ENCODE measurements at regions not wholly inside any gene's neighbourhood (a gene's known extent, or its start where the extent isn't known, plus 50 kb on each side); places are given as distances from the start of the nearest gene placed in this dataset.

DNA sequence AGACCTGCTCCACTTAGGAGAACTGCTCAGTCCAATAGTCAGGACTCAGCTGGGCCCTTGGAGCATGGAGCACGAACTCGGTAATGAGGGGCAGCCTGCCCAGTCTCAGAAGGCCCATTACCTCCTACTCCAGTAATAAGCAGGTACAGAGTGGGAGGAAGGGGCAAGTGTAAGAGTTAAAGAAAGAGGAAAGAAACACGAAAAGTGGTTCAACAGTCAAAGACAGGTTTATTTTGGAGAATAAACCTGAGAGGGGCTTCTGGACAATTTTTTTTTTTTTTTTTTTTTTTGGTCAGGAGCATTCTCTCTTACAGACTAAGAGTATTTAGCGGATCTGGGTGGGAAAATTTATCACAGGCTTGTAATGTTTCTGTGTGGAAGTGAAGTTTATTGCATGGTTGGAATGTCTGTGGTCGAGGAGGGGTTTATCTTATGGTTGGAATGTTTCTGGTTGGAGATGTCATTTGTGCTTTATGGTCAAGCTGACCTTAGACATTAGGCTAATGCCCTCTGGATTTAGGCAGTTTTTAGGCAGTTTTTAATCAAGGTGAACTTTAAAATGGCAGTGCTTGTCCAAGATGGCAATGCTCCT, 340.1 kb downstream of the BCKDHB start:
- BruUV-seq (replicated peaks), result no TSS peak
- Histone ChIP-seq H3K27ac (ENCODE audit: low read depth, low read length) (no peak overlapping the region), H3K9me3 (ENCODE audit: control insufficient read depth in 1 of 2, insufficient read depth in 1 of 2, low read depth in 1 of 2, low read length in 2 of 2) (no peaks in the 10 kb centered on the region), H3K4me3 (replicated peaks in 1 of 2; ENCODE audit: low read depth in 1 of 2, low read length in 2 of 2) (no peak overlapping the region), H3K9ac (ENCODE audit: low read length) (no peak overlapping the region), H3K27me3 (ENCODE audit: insufficient read depth, low read length) (no peaks in the 10 kb centered on the region), H3K79me2 (ENCODE audit: insufficient read depth, low read length) (no peaks in the 10 kb centered on the region), H3K4me2 (ENCODE audit: low read length) (no peak overlapping the region), H3K9me2 (ENCODE audit: insufficient read depth) (no peaks in the 10 kb centered on the region), H4K20me1 (ENCODE audit: insufficient read depth) (no peaks in the 10 kb centered on the region), H2AFZ (ENCODE audit: low read depth, low read length, poor library complexity, severe bottlenecking) (no peak overlapping the region), H3K36me3 (ENCODE audit: control insufficient read depth in 1 of 2, insufficient read depth in 2 of 2, low read length in 2 of 2) (no peaks in the 10 kb centered on the region), H3K4me1 (ENCODE audit: control insufficient read depth in 1 of 2, insufficient read depth in 2 of 2, low read length in 2 of 2) (no peaks in the 10 kb centered on the region)
- ChIA-PET POLR2A (no interaction called here), CTCF (no interaction called here), RAD21 (ENCODE audit: low non-redundant PET in 1 of 2, low total read pairs in 2 of 2, uncharacterized antibody in 2 of 2, unreplicated experiment in 2 of 2) (no interaction called here)
- intact Hi-C loops (cut with micrococcal nuclease), result no loop called here
- ATAC-seq, result no peak
- no peak for TF ChIP-seq EZH2phosphoT487 (IDR thresholded peaks at IDR 0.05; ENCODE audit: borderline replicate concordance)
- TF ChIP-seq CBX3 (IDR thresholded peaks at IDR 0.05; ENCODE audit: low read depth), result no peak
- no peak for DNase-seq (ENCODE audit: low read depth, low spot score)

DNA sequence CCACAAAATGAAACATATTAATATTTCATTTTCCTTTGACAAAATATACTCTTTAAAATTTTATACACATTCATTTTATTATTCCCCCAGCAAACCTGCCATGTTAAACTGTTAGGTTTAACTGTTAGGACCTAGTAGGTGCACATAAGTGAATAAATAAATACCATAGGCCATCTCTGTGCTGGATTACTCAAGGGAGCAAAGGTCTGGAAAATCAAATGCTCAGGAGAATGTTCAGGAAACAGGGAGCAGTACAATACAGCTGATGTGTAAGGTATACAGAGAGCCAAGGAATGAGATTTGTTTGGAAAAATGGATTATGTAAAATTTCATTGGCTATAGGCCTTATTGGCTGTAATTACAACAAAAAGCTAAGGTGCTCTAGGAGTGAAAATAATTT, 339.3 kb downstream of the BCKDHB start:
- Histone ChIP-seq H3K4me3 (replicated peaks in 1 of 2; ENCODE audit: low read depth in 1 of 2, low read length in 2 of 2) (no peak overlapping the region), H3K27ac (ENCODE audit: low read depth, low read length) (no peak overlapping the region), H3K9ac (ENCODE audit: low read length) (no peak overlapping the region), H3K79me2 (ENCODE audit: insufficient read depth, low read length) (no peaks in the 10 kb centered on the region), H3K27me3 (ENCODE audit: insufficient read depth, low read length) (no peaks in the 10 kb centered on the region), H2AFZ (ENCODE audit: low read depth, low read length, poor library complexity, severe bottlenecking) (no peak overlapping the region), H3K4me2 (ENCODE audit: low read length) (no peak overlapping the region), H3K9me2 (ENCODE audit: insufficient read depth) (no peaks in the 10 kb centered on the region), H3K36me3 (ENCODE audit: control insufficient read depth in 1 of 2, insufficient read depth in 2 of 2, low read length in 2 of 2) (no peaks in the 10 kb centered on the region), H4K20me1 (ENCODE audit: insufficient read depth) (no peaks in the 10 kb centered on the region), H3K4me1 (ENCODE audit: control insufficient read depth in 1 of 2, insufficient read depth in 2 of 2, low read length in 2 of 2) (peaks cover 0 to 5% of the 10 kb centered on the region in 2 experiments; a peak in 2 of 4 replicates), H3K9me3 (ENCODE audit: control insufficient read depth in 1 of 2, insufficient read depth in 1 of 2, low read depth in 1 of 2, low read length in 2 of 2) (no peaks in the 10 kb centered on the region)
- BruUV-seq (replicated peaks), result no TSS peak
- TF ChIP-seq POLR2AphosphoS5 (IDR thresholded peaks at IDR 0.05; ENCODE audit: low read depth, low read length) (no peak), ZNF274 (IDR thresholded peaks at IDR 0.05; ENCODE audit: low read depth, low read length) (no peak), EZH2 (IDR thresholded peaks at IDR 0.05) (no peak), SRF (IDR thresholded peaks at IDR 0.05; ENCODE audit: low read depth) (no peak), EZH2phosphoT487 (IDR thresholded peaks at IDR 0.05; ENCODE audit: borderline replicate concordance) (no peak), JUND (IDR thresholded peaks at IDR 0.05) (no peak), YY1 (IDR thresholded peaks at IDR 0.05; ENCODE audit: extremely low read depth, insufficient replicate concordance, low read depth, low read length) (no peak), EGR1 (IDR thresholded peaks at IDR 0.05; ENCODE audit: low read depth) (no peak), TCF7L2 (IDR thresholded peaks at IDR 0.05; ENCODE audit: borderline replicate concordance, extremely low read depth, insufficient read depth, insufficient read length) (no peak), SIN3A (IDR thresholded peaks at IDR 0.05; ENCODE audit: low read depth) (no peak), CEBPB (IDR thresholded peaks at IDR 0.05; ENCODE audit: low read depth) (no peak), POLR2A (IDR thresholded peaks at IDR 0.05; ENCODE audit: borderline replicate concordance, extremely low read depth, insufficient read depth, insufficient read length) (no peak)
- TF ChIP-seq, protein P1, sequence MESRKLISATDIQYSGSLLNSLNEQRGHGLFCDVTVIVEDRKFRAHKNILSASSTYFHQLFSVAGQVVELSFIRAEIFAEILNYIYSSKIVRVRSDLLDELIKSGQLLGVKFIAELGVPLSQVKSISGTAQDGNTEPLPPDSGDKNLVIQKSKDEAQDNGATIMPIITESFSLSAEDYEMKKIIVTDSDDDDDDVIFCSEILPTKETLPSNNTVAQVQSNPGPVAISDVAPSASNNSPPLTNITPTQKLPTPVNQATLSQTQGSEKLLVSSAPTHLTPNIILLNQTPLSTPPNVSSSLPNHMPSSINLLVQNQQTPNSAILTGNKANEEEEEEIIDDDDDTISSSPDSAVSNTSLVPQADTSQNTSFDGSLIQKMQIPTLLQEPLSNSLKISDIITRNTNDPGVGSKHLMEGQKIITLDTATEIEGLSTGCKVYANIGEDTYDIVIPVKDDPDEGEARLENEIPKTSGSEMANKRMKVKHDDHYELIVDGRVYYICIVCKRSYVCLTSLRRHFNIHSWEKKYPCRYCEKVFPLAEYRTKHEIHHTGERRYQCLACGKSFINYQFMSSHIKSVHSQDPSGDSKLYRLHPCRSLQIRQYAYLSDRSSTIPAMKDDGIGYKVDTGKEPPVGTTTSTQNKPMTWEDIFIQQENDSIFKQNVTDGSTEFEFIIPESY (IDR thresholded peaks at IDR 0.05; ENCODE audit: extremely low read depth, insufficient replicate concordance, low read length), result no peak
- TF ChIP-seq, protein P2, sequence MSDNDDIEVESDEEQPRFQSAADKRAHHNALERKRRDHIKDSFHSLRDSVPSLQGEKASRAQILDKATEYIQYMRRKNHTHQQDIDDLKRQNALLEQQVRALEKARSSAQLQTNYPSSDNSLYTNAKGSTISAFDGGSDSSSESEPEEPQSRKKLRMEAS (IDR thresholded peaks at IDR 0.05), result no peak
- TF ChIP-seq, protein P3, sequence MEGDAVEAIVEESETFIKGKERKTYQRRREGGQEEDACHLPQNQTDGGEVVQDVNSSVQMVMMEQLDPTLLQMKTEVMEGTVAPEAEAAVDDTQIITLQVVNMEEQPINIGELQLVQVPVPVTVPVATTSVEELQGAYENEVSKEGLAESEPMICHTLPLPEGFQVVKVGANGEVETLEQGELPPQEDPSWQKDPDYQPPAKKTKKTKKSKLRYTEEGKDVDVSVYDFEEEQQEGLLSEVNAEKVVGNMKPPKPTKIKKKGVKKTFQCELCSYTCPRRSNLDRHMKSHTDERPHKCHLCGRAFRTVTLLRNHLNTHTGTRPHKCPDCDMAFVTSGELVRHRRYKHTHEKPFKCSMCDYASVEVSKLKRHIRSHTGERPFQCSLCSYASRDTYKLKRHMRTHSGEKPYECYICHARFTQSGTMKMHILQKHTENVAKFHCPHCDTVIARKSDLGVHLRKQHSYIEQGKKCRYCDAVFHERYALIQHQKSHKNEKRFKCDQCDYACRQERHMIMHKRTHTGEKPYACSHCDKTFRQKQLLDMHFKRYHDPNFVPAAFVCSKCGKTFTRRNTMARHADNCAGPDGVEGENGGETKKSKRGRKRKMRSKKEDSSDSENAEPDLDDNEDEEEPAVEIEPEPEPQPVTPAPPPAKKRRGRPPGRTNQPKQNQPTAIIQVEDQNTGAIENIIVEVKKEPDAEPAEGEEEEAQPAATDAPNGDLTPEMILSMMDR (IDR thresholded peaks at IDR 0.05 in 2 of 3, conservative IDR thresholded peaks at IDR 0.05 in 1 of 3; ENCODE audit: borderline replicate concordance in 1 of 3, insufficient read depth in 1 of 3, low read depth in 2 of 3, low read length in 2 of 3), result no peak
- intact Hi-C loops (cut with micrococcal nuclease), result no loop called here
- DNase-seq (ENCODE audit: low read depth, low spot score), result no peak
- ChIA-PET POLR2A (no interaction called here), CTCF (no interaction called here), RAD21 (ENCODE audit: low non-redundant PET in 1 of 2, low total read pairs in 2 of 2, uncharacterized antibody in 2 of 2, unreplicated experiment in 2 of 2) (no interaction called here)
- no peak for ATAC-seq
